Neural progenitor cell (in vitro differentiated cells): ENCODE measurements at regions not wholly inside any gene's neighbourhood (a gene's known extent, or its start where the extent isn't known, plus 50 kb on each side); places are given as distances from the start of the nearest gene placed in this dataset.

Experiments used
- DNase-seq: peaks from one replicate; pipeline ENCODE4 v3.0.0-alpha.2; 2016; ENCODE audit warnings: low spot score
- H2AFZ ChIP-seq: fragments of 200-600 bp; sonication (generic); replicated peaks from 2 replicates; pipeline ENCODE4 v1.6.1; 2016; ENCODE audit warnings: antibody characterized with exemption
- H3F3A ChIP-seq: fragments of 200-600 bp; sonication (generic); 2 replicates; pipeline ENCODE4 v1.6.1; 2016; ENCODE audit warnings: antibody characterized with exemption, low read depth
- H3K27ac ChIP-seq: fragments of 200-600 bp; sonication (generic); 2 replicates; pipeline ENCODE4 v1.5.1; 2016; ENCODE audit warnings: mild to moderate bottlenecking
- H3K27me3 ChIP-seq: fragments of 200-600 bp; sonication (generic); 2 replicates; pipeline ENCODE4 v1.6.1; 2016; ENCODE audit warnings: mild to moderate bottlenecking, moderate library complexity
- H3K36me3 ChIP-seq: fragments of 200-600 bp; sonication (generic); 2 replicates; pipeline ENCODE4 v1.5.1; 2016
- H3K4me1 ChIP-seq: fragments of 200-600 bp; sonication (generic); 2 replicates; pipeline ENCODE4 v1.6.1; 2016; ENCODE audit warnings: mixed run types
- H3K4me2 ChIP-seq: fragments of 200-600 bp; sonication (generic); 2 replicates; pipeline ENCODE4 v1.6.1; 2016
- H3K4me3 ChIP-seq: fragments of 200-600 bp; sonication (generic); 2 replicates; pipeline ENCODE4 v1.5.1; 2016
- H3K79me2 ChIP-seq: fragments of 200-600 bp; sonication (generic); 2 replicates; pipeline ENCODE4 v1.6.1; 2016; ENCODE audit warnings: low read depth
- H3K9ac ChIP-seq: fragments of 200-600 bp; sonication (generic); 2 replicates; pipeline ENCODE4 v1.6.1; 2016
- H3K9me3 ChIP-seq: fragments of 200-600 bp; sonication (generic); 2 replicates; pipeline ENCODE4 v1.5.1; 2016; ENCODE audit warnings: low read depth
- H4K20me1 ChIP-seq: fragments of 200-600 bp; sonication (generic); 2 replicates; pipeline ENCODE4 v1.6.1; 2016; ENCODE audit warnings: low read depth
- H3K27ac Mint-ChIP-seq: 3 replicates; pipeline ENCODE4 v1.8.0; 2021; ENCODE audit warnings: mixed read lengths
- H3K27me3 Mint-ChIP-seq: 2 replicates; pipeline ENCODE4 v1.8.0; 2022; ENCODE audit warnings: low read depth, mild to moderate bottlenecking, inconsistent platforms, moderate library complexity, mixed read lengths; ENCODE audit not compliant: insufficient read depth
- H3K36me3 Mint-ChIP-seq: 3 replicates; pipeline ENCODE4 v1.8.0; 2021; ENCODE audit warnings: mixed read lengths
- H3K4me1 Mint-ChIP-seq: 3 replicates; pipeline ENCODE4 v1.8.0; 2021; ENCODE audit warnings: mixed read lengths
- H3K4me3 Mint-ChIP-seq: 3 replicates; pipeline ENCODE4 v1.8.0; 2021; ENCODE audit warnings: mild to moderate bottlenecking, moderate library complexity, mixed read lengths
- H3K9me3 Mint-ChIP-seq: 3 replicates; pipeline ENCODE4 v1.8.0; 2020; ENCODE audit warnings: mixed read lengths
- EZH2 ChIP-seq: fragments of 200-600 bp; sonication (generic); IDR thresholded peaks from 2 replicates; pipeline ENCODE4 v1.6.1; 2017; ENCODE audit warnings: antibody characterized with exemption, mild to moderate bottlenecking, moderate library complexity
- EZH2phosphoT487 ChIP-seq: fragments of 200-600 bp; sonication (generic); IDR thresholded peaks from 2 replicates; pipeline ENCODE4 v1.6.1; 2017; ENCODE audit warnings: antibody characterized with exemption
- TF ChIP-seq, protein P1 (sequence below): fragments of 200-600 bp; sonication (generic); IDR thresholded peaks from 2 replicates; pipeline ENCODE4 v1.5.1; 2017; ENCODE audit warnings: antibody characterized with exemption, mild to moderate bottlenecking

DNA sequence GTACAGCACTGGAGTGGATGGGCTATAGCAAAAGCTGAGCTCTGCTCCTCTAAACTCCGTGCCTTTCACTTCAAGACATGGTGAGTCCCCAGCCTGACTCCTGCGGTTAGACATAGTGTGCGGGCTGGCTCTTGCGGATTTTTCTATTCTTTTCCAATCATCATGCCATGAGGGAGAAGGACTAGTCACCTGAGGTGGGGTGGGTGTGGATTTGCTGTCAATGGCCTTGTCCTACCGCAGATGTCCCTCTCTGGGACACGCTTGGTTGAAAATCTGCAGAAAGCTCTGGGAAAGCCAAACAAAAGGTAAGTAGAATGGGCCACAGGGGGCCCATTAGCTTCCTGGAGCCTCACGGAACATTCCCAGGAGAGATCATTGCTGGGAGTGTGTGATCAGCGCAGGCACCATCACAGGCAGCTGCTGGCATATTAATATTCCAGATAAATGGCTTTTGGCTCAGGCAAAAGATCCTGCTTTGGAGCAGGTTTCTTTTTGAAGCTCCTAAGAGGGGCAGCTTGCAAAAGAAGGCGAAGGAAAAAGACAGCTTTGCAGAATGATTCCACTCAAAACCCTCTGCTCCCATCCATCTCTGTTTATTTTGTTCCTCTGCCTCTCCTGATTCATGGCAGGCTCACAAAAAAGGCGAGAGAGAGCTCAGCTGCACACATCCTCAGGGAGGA is 509.0 kb upstream of the ZMIZ1 start:
- peak; percentile 67 for DNase-seq
- H3K27ac ChIP-seq = no peak overlapping the region

DNA sequence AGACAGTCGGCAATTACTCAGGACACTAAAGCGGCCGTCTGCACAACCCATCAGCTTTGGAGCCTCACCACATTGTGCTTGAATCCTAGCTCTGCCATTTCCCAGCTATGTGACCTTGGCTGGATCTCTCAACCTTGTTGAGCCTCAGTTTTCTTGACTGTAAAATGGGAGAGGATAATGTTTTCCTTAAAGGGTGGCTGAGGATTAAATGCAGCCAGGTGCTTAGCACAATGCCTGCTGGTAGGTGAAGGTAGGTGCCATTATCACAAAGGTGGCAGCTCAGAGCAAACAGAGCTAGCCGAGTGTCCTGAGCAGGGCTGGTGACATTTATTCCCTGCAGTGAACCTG is 508.5 kb upstream of the ZMIZ1 start:
- Histone ChIP-seq H4K20me1 (no peaks in the 10 kb centered on the region), H3K27me3 (no peaks in the 10 kb centered on the region), H3K36me3 (no peaks in the 10 kb centered on the region), H3K27ac (no peak overlapping the region), H3K9ac (no peak overlapping the region), H3K79me2 (no peaks in the 10 kb centered on the region), H2AFZ (no peak overlapping the region), H3K4me1 (peaks cover 18% of the 10 kb centered on the region), H3K4me2 (peak overlapping the region; percentile 43), H3F3A (peaks cover 20% of the 10 kb centered on the region), H3K4me3 (no peak overlapping the region), H3K9me3 (no peaks in the 10 kb centered on the region)
- H3K27ac Mint-ChIP-seq = peak overlapping the region; percentile 82
- H3K4me3 Mint-ChIP-seq = no peak overlapping the region
- peaks cover 2% of the 10 kb centered on the region for H3K36me3 Mint-ChIP-seq
- DNase-seq = no peak
- peaks cover 30% of the 10 kb centered on the region for H3K4me1 Mint-ChIP-seq
- peaks cover 4% of the 10 kb centered on the region for H3K9me3 Mint-ChIP-seq
- H3K27me3 Mint-ChIP-seq = peaks cover 2% of the 10 kb centered on the region
- TF ChIP-seq, protein P1, sequence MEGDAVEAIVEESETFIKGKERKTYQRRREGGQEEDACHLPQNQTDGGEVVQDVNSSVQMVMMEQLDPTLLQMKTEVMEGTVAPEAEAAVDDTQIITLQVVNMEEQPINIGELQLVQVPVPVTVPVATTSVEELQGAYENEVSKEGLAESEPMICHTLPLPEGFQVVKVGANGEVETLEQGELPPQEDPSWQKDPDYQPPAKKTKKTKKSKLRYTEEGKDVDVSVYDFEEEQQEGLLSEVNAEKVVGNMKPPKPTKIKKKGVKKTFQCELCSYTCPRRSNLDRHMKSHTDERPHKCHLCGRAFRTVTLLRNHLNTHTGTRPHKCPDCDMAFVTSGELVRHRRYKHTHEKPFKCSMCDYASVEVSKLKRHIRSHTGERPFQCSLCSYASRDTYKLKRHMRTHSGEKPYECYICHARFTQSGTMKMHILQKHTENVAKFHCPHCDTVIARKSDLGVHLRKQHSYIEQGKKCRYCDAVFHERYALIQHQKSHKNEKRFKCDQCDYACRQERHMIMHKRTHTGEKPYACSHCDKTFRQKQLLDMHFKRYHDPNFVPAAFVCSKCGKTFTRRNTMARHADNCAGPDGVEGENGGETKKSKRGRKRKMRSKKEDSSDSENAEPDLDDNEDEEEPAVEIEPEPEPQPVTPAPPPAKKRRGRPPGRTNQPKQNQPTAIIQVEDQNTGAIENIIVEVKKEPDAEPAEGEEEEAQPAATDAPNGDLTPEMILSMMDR = no peak
- TF ChIP-seq EZH2 = no peak
- TF ChIP-seq EZH2phosphoT487 = no peak

More for the DNA sequence above, 509.0 kb upstream of the ZMIZ1 start:
- Histone ChIP-seq H3K9ac (no peak overlapping the region), H2AFZ (no peak overlapping the region), H3K36me3 (no peaks in the 10 kb centered on the region), H3K79me2 (no peaks in the 10 kb centered on the region), H3K9me3 (no peaks in the 10 kb centered on the region), H3K4me3 (no peak overlapping the region), H3K27me3 (no peaks in the 10 kb centered on the region), H3K4me1 (peaks cover 18% of the 10 kb centered on the region), H3K4me2 (peak overlapping the region; percentile 43), H3F3A (peaks cover 20% of the 10 kb centered on the region), H4K20me1 (no peaks in the 10 kb centered on the region)
- H3K36me3 Mint-ChIP-seq = peaks cover 2% of the 10 kb centered on the region
- H3K27me3 Mint-ChIP-seq = peaks cover 2% of the 10 kb centered on the region
- H3K9me3 Mint-ChIP-seq = no peaks in the 10 kb centered on the region
- peak overlapping the region; percentile 82 for H3K27ac Mint-ChIP-seq
- no peak overlapping the region for H3K4me3 Mint-ChIP-seq
- TF ChIP-seq EZH2 (no peak), EZH2phosphoT487 (no peak)
- TF ChIP-seq, protein P1 = no peak
- H3K4me1 Mint-ChIP-seq = peaks cover 28% of the 10 kb centered on the region

DNA sequence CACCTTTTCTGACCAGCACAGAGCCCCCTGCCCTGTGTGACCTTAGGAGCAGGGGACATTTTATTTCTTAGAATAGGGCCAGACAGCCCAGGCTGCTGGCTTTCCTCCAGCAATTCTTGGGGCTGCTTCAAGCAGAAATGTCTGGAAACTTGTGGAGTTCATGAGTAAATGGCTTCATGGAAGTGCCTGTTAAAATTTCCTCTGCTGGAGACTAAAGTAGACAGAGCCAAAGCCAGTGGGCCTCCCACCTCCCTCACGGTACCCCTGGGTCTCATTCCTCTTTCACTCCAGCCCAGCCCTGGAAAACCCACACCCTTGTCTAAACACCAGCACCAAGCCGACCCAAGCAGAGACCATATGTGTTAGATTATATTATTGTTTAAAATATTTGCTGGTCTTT is 505.5 kb upstream of the ZMIZ1 start:
- no peak overlapping the region for H3K4me3 Mint-ChIP-seq
- H3K27ac ChIP-seq = no peak overlapping the region
- H3K36me3 Mint-ChIP-seq = no peaks in the 10 kb centered on the region
- no peaks in the 10 kb centered on the region for H3K36me3 ChIP-seq
- H3K27me3 ChIP-seq = no peaks in the 10 kb centered on the region
- peaks cover 49% of the 10 kb centered on the region for H3K4me1 Mint-ChIP-seq
- H3K27me3 Mint-ChIP-seq = peaks cover 8% of the 10 kb centered on the region
- H3K79me2 ChIP-seq = no peaks in the 10 kb centered on the region
- H3K9me3 Mint-ChIP-seq = peaks cover 4% of the 10 kb centered on the region
- no peaks in the 10 kb centered on the region for H3K9me3 ChIP-seq
- H3F3A ChIP-seq = peaks cover 20% of the 10 kb centered on the region
- TF ChIP-seq, protein P1 = no peak
- no peak for TF ChIP-seq EZH2phosphoT487
- no peak for TF ChIP-seq EZH2
- no peak overlapping the region for H3K9ac ChIP-seq
- H2AFZ ChIP-seq = no peak overlapping the region
- no peak for DNase-seq
- no peaks in the 10 kb centered on the region for H4K20me1 ChIP-seq
- no peak overlapping the region for H3K4me2 ChIP-seq
- H3K27ac Mint-ChIP-seq = no peak overlapping the region
- H3K4me1 ChIP-seq = peaks cover 30% of the 10 kb centered on the region
- H3K4me3 ChIP-seq = no peak overlapping the region
